ENCODE measurements at regions not wholly inside any gene's neighbourhood (a gene's known extent, or its start where the extent isn't known, plus 50 kb on each side); places are given as distances from the start of the nearest gene placed in this dataset.

DNA sequence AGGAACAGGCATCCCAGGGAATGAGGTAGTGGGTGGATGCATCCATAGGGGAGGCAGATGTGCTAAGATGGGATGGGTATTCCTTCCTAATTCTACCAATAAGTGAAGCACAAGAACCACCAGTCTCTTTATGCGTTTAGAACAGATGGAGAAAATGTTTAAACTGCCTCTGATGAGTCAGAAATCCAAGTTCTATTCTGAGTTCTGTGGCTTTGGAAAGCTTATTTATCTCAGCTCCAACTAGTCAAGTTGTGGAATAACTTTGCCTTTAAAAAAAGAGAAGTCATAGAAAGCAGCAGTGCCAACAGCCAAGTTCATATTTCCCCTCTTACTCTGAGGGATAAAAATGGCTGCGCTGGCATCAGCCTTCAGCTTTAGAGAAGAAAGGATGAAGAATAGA, 761.7 kb downstream of the IGSF11 start:
- peak; percentile 21 for DNase-seq (ENCODE audit: low spot score)

DNA sequence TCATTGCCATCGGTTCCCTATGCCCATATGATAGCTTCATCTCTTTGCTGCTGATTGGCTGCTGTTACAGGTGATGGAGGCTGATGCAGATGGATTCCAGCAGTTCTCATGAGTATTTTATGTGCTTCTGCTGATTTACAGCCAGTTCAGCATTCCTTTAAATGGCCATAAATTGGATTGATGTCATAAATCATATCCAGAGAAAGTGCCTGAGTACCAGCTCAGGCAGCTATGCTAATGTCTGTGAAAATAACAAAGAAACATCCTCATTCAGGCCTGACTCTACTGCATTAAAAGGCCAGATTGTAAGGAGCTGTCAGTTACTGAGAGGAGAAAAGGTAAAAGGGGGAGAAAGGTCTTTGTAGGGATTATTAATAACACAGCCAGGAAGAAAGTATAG, 756.8 kb downstream of the IGSF11 start:
- no peak for DNase-seq (ENCODE audit: low spot score)

DNA sequence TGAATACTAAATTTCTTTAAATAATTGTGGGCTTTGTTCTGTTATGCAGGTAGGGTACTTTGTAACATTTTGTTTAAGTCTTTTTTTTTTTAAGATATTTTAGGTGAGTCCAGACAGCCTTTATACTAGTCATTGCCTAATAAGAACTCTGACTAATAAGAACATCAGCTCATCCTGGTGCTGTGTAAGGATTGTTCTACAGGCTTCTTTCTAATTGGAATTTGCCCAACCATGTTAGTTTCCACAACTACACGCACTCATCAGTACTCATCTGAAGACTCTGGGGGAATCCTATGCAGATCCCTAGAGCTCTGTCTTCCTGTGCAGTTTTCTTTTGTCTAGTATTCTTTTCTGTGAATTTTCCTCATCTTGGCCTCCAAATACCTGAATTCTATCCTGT, 741.8 kb downstream of the IGSF11 start:
- no peak for DNase-seq (ENCODE audit: low spot score)

DNA sequence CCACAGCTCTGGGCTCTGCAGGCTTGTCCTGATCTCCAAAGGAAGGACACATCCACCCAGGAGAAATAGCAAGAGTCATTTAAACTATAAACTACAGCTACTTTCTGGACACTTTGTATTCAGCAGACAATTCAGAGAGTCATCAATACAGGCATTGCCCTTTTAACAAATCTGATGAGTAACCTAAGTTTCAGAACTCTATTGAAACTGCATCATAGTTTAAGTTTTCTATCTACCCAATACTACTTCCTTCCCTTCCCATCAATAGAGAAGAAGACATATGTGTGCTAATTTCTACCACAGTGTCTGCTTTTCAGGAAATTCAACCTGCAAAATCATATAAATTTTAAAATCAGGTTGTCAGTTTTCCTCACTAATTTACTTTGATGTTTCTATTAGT, 736.5 kb downstream of the IGSF11 start:
- no peak for DNase-seq (ENCODE audit: low spot score)

DNA sequence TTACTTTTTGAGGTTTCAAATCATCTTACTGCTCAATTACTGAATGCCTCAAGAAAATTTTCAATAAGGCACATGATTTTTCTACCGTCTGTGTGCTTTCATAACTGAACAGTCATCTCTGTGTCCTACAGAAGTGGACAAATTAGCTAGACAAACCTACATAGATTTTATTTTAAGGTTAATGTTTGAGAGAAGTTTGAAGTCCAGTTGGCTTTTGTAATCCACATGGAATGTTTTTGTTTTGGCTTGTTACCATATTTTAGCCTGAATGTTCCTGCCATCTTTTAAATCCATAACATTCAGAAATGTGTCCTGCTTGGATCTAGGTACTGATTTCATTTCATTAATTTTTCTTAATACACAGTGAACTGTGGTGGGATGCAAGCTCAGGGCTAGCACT, 730.1 kb downstream of the IGSF11 start:
- no peak for DNase-seq (ENCODE audit: low spot score)

DNA sequence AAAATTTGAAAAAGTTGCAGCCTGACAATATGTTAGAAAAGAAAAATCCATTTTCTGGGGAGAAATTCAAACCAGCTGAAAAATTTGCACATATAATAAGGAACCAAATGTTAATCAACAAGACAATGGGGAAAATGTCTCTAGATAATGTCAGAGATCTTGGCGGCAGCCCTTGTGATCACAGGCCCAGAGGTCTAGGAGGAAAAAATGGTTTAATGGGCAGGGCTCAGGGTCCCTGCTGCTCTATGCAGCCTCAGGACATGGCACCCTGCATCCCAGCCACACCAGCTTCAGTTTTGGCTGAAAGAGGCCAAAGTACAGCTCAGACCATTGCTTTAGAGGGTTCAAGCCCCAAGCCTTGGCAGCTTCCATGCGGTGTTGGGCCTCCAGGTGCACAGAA, 701.9 kb downstream of the IGSF11 start:
- no peak for DNase-seq (ENCODE audit: low spot score)

DNA sequence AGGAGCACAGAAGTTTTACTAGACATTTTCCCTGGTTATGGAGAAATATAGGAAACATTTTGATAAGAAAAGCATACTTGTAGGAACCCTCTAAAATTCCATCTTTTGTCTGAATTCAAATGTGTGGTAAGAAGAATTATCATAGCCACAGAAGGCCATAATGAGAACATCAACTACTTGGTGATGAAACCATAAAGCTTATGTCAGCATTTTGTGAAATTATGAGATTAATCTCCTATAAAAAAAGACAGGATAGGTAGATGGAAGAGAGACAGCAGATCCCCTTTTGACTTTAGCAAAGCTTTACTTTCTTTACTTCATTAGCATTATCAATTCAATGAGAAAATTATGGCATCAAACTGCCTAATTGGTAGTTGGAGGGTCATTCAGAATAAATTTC, 697.0 kb downstream of the IGSF11 start:
- no peak for DNase-seq (ENCODE audit: low spot score)

DNA sequence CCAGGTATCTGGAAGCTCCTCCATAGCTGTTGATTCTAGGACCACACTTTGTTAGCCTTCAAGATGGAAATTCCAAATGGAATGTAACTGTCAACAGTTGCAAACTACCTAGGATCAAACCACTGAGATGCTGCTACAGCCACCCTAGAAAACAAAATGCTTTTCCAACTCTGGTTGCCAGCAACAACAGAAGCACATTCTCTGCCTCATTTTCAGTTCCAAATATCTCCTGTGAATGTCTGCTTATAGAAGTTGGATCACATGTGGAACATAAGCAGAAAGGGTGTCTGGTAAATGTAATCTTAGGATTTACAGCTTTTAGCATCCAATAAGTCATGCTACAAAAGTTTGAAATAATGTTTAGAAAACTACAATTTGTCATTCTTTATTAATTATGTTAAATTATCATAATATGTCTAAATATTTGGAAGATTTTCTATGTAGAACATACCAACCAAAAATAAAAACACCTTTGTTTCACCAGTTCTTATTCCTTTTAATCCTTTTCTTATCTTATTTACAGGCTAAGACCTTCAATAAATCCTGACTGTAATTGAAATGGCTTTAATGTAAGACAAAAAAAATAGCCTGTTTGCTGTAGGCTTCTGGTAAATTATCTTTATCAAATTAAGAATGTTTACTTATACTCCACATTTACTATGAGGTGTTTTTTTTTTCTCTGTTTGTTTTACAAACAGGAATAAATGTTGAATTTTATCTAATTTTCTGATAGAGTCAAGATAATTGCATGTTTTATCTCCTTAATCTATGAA, 687.1 kb downstream of the IGSF11 start:
- no peak for DNase-seq (ENCODE audit: low spot score)

DNA sequence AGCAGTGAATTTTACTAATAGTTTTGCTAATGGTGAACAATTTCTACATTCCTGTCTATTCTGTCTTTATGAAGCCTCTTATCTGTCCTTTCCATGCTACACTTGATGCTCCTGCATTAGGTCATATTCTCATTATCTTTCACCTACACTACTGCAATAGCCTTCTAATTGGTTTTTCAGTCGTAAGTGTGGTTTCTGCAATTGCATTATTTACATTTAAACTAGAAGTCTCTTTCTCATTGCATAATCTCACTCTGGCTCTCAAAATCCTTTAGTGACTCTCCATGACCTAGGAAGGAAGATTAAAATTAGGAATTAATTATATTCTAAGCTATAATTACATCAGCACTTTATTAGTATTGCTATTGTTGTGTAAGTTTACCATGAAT, 686.5 kb downstream of the IGSF11 start:
- no peak for DNase-seq (ENCODE audit: low spot score)

DNA sequence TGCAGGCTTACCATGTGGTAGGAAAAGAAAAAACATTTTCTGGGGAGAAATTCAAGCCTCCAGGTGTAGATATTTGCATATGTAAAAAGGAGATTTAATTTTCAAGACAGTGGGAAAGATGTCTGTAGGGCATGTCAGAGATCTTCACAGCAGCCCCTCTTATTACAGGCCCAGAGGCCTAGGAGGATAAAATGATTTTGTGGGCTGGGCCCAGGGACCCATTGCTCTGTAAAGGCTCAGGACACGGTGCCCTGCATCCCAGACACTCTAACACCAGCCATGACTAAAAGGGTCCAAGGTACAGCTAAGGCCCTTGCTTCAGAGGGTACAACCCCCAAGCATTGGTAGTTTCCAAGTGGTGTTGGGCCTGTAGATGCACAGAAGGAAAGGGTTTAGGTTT, 680.1 kb downstream of the IGSF11 start:
- DNase-seq (ENCODE audit: low spot score), result no peak

DNA sequence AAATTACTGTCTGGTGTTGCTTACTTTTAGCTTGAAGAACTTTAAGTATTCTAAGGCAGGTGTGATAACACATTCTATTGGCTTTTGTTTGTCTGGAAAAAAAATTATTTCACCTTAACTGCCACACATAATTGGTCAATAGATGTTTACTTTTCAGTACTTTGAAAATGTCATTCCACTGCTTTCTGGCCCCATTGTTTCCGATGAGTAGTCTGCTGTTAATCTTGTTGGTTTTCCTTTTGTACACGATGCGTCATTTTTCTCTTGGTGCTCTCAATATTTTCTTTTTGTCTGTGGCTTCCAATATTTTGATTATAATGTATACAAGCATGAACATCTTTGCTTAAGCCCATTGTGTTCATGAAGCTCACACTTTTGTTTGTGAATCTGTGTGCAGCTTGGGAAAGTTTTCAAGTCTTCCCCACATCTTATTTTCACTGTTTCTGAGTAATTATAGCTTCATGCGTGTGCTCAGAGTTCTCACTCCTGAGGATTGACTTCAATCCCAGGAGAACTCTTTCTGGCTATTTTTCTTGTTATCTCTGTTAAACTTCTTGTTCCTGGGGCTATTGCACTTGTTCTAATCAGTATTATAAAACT, 664.7 kb downstream of the IGSF11 start:
- DNase-seq (ENCODE audit: low spot score), result no peak

DNA sequence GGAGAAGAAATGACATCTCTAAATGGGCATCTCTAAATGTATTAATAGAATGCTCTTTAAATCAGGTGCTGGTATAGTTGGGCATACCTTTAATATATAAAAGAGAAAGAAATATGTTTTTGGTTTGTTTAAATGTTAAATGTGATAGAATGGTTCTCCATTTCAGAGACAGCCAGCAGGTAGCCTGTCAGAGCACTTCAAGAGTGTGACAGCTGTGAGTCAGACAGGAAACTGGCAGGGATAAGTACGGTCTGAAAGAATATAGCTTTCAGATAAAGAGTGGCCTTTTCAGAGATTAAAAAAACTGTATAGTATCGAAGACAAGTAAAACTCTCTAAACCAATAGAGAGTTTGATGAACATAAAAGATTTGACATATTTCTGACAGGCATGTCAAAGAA, 654.1 kb downstream of the IGSF11 start:
- no peak for DNase-seq (ENCODE audit: low spot score)

DNA sequence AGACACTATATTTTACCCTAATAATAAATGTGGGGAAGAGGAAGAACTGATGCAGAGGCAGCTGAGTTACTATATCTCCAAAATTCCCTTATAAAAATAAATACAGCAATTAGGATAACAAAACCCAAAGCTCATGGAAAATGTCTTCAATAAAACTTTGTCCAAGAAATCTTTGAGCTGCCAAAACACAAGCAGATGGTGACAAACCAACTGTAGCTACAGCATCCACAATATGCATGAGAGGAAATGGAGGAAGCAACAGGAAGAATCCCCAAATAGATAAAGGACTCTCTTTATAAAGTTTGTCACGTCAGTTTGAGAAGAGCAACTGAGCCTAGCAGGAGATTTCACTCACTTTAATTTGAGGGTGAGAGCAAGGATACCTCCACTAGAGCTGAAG, 638.2 kb downstream of the IGSF11 start:
- no peak for DNase-seq (ENCODE audit: low spot score)

DNA sequence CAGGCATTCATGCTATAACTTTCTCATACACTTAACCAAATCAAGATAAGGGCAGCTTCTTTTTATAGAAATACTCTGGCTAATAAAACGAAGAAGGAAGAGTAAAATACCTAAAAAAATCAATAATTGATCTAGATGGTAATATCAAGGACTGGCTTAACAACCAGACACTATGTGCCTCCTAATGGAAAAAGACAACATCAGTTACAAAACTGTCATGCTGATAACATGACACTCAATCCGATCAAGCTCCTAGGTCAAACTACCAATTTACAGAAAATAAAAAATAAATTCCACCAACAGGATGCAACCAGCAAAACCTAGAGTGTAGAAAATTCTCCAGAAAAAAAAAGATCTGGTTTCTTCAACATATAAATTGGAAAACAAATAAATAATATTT, 634.6 kb downstream of the IGSF11 start:
- DNase-seq (ENCODE audit: low spot score), result no peak

DNA sequence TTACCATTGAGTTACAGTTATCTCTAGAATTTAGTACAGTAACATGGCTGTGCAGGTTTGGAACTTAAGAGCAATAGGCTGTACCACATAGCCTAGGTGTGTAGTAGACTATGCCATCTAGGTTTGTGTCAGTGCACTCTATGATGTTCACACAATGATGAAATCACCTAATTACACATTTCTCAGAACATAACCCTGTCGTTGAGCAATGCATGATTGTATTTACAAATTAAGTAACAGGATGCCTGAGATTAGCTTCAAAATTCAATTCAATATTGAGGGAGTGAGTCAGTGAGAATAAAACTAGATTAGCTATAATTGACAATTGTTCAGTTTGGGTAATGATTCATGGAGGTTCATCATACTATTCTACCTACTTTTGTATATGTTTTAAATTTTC, 633.8 kb downstream of the IGSF11 start:
- DNase-seq (ENCODE audit: low spot score), result no peak

DNA sequence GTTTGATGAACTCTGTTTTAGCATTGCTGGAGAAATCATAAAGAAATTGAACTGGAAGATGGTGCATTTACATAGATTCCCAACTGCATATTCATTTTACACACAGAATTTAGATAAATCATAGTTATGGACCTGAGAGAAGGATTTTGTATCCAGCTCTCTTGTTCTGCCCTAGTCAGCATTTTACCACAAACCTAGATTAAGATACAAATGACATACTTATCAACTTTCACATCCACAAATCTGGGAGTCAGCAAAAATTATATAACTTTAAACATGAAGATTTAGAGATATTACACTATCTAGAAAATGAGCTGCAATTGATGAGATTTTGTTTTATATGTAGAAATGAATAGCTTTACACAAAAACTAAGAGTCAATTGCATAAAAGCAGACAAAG, 632.8 kb downstream of the IGSF11 start:
- no peak for DNase-seq (ENCODE audit: low spot score)

DNA sequence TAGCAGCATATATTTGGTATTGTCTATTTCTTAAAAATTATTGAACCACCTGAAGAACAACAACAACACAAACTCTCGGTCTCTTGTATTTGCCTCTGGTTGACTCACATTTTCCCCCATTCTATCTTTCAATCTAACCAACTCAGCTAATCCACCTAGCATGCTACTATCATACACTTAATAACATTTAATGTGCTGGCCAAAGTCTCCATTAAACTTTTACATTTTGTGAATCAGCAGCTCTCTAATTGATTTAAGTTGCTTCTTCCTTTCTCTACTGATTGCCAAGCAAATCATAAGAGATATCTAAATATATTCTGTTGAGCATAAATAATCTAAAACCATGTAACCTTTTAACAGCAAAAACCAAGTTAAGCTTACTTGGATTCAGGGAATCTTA, 631.7 kb downstream of the IGSF11 start:
- DNase-seq (ENCODE audit: low spot score), result no peak

DNA sequence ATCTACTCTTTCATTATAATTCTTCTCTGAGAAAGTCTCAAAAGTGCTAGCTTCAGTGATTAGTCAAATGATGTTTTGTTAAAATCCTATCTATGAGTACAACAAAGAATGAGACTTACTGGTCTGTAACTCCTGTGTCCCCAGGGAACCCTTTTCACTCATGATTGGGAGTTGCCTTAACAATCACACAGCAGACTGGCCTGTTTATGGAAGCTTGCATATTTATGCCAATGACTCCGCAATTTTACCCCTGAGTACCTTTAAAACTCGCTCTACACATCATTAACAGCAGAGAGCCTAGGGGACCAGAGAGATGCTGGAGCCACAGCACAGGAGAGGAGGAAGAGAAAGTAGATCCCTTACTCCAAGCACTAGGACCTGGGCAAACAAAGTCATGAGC, 628.1 kb downstream of the IGSF11 start:
- no peak for DNase-seq (ENCODE audit: low spot score)

DNA sequence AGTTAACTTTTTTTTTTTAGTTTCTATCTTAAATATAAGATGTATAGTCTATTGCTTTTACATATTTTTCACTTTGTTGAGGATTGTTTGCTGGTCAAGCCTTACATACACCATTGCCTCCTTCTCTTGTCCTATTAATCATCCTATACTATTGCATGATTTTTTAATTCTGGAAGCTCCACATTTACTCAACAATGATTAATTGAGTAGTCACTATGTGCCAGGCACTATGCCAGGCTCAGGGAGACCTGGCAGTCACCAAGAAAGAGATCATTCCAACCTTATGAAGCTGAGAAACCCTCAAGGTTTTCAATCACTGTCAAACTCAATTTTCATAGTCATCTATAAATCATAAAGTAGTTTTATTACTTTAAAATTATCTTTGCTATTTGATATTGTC, 626.2 kb downstream of the IGSF11 start:
- DNase-seq (ENCODE audit: low spot score), result no peak

DNA sequence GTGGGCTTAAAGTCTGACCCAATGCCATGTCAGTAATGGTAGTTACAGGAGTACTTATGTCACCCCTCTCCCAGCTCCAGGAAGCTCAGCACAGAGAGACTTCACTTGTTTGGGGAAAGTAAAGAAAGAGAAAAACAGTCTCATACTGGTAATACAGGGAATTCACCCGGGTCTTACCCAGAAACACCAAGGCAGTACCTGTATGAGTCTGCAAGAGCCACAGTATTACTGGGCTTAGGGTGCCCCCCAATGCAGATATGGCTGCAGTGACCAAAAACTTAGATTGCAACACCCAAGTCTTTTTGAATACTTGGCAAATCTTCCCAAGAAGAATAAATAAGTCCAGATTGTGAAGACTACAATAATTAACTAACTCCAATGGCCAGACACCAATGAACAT, 622.1 kb downstream of the IGSF11 start:
- no peak for DNase-seq (ENCODE audit: low spot score)

DNA sequence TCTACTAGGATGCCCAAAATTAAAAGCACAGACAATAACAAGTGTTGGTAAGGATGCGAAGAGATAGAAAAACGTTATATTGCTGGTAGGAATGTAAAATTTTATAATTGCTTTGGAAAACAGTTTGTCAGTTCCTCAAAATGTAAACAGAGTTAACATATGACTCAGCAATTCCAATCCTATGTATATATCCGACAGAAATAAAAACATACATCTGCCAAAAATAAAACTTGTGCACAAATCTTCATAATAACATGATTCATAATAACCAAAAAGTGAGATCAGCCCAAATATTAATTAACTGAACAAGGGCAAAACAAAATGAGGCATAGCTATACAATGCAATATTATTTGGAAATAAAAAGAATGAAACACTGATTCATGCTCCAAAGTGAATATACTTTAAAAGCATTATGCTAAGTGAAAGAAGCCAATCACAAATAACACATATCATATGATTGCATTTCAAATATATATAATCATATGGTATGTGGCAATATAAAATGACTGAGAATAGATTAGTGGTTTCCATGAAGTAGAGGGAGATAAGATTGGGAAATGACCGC, 609.3 kb downstream of the IGSF11 start:
- no peak for DNase-seq (ENCODE audit: low spot score)

DNA sequence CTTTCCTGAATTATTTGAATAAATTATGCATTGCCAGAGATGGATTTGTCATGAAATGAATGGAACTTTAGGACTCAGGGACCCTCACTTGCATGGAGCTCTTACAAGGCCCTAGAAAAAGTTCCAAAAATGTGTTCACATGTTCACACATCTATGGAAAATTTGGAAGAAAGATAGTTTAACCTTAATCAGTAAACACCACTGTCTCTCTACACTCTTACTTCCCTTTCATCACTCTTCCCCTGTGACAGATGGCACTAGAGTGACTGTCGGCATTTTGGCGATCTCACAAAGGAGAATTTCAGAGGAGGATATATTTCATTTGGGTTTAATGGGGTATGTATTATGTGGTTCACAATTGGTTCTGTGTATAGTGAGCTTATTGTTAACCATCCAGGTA, 600.8 kb downstream of the IGSF11 start:
- no peak for DNase-seq (ENCODE audit: low spot score)

DNA sequence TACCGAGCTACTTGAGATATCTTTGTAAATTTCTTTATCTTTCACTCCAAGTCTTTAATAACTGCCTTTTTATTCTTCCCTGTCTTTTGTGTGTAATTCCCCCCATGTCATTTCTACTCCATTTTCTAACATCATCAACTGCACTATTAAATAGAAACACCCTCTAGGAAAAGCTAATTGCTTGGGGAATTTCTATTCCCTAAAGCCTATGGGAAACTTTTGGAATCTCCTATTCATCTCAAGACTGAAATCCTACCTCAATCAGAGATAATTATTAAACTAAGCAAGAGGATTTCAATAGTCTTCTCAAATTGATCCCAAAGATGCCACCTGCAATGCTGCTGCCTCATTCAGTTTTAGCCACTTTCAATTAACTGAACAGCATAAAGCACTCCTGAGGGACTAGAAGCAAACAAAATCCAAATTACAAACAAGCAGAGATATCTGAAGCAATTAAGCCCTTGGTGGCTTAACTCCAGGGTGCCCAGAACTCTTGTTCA, 598.7 kb downstream of the IGSF11 start:
- no peak for DNase-seq (ENCODE audit: low spot score)
